LNCaP clone FGC (cell line): ENCODE measurements at regions not wholly inside any gene's neighbourhood (a gene's known extent, or its start where the extent isn't known, plus 50 kb on each side); places are given as distances from the start of the nearest gene placed in this dataset.

ENCODE experiments used
- DNase-seq: peaks from one replicate; pipeline ENCODE4 v3.0.0-alpha.2; 2011; ENCODE audit warnings: low read depth
- H3K4me3 ChIP-seq: 2 replicates; pipeline ENCODE4 v1.5.1; 2011; ENCODE audit warnings: mild to moderate bottlenecking, low read depth, low read length, control low read depth
- CTCF ChIP-seq: IDR thresholded peaks from 2 replicates; pipeline ENCODE4 v1.5.1; 2012; ENCODE audit warnings: mild to moderate bottlenecking; ENCODE audit not compliant: control insufficient read depth, insufficient read depth; ENCODE audit errors: extremely low read depth

DNA sequence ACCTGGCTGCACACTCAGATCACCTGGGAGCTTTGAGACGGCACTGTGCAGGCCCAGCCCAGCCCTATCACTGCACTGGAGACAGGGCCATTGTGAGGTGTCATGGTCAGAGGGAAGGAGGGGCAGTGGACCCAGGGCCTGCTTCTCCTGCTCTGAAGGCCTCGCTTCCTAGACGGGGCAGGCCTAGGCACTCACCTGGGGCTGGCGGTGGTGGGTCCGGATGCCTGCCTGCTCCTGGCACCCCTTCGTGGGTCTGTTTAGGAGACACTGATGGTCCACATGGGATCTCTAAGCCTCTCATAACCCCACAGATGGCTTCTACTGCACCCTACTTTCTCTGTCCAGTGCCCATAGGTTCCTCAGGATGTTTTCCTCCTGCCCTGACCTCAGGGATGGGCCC lies 230.9 kb downstream of the MATN1 start:
- DNase-seq = no peak
- no peak for TF ChIP-seq CTCF
- H3K4me3 ChIP-seq = no peak overlapping the region

DNA sequence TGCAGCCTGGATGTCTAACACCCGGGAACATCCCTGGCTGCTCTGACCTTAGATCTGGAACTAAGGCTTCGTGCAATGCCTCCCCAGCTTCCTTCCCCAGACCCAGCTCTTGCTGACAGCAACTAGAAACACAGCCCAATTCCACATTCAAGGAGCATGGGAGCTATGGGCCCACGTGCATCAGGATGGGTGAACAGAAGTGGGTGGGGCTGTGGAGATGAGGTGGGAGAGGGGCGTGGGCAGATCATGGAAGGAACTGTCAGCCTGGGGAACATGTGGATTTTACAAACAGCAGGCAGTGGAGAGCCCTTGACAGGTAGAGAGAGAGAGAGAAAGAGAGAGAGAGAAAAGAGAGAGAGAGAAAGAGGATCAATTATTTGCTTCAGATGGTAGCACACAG lies 231.6 kb downstream of the MATN1 start:
- DNase-seq = no peak
- no peak for TF ChIP-seq CTCF

GRCh38 chr1:30490554-30491053 lies 232.8 kb downstream of the MATN1 start:
- H3K4me3 ChIP-seq = no peak overlapping the region
- DNase-seq = no peak
- TF ChIP-seq CTCF = no peak

More for the DNA sequence above, 231.6 kb downstream of the MATN1 start:
- H3K4me3 ChIP-seq = no peak overlapping the region

DNA sequence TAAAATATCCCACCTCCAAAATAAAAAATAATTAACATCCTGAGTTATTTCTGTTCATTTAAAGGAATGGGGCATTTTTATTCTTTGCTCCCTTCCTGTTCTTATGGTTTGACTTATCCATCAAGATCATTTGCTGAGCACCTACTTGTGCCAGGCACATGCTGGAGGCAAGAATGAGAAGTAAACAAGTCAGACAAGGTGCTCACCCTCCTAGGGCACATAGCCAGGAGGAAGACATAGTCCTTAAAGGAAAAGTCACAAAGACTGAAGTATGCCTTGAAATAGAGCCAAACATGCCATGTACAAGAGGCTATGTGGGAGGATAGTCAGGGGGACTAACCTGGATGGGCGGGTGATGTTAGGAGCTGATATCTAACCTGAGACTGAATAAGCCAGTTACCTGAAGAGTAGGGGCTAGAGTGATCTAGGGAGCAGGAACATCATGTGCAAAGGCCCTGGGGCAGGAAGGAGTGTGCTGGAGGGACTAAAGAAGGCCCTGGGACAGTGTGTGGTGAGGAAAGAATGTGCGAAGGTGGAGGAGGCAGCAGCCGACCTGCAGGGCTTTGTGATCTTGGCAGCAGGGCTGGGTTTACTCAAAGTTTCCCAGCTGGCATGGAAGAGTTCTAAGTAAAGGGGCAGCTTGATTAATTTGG lies 233.5 kb downstream of the MATN1 start:
- H3K4me3 ChIP-seq = no peak overlapping the region
- peak; percentile 8 for DNase-seq
- TF ChIP-seq CTCF = no peak

DNA sequence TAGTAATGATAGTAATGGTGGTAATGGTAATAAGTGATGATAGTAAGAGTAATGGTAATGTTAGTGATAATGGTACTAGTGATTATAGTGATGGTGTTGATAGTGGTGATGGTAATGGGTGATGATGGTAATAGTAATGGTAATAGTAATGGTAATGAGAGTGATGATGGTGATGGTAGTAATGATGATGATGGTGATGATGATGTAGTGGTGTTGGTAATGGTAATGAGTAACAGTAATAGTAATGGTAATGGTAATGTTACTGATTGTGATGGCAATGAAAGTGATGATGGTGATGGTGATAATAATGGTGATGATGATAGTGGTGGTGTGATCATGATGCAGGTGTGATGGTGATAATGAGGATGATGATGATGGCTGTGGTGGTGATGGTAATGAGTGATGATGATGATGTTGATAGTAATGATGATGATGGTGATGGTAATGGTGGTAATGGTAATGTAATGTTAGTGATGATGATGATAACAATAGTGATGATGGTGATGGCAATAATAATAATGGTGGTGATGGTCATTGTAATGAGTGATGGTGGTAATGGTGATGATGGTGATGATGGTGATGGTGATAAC lies 235.0 kb downstream of the MATN1 start:
- H3K4me3 ChIP-seq = no peak overlapping the region
- DNase-seq = no peak
- no peak for TF ChIP-seq CTCF

GRCh38 chr1:30487042-30487441 lies 236.3 kb downstream of the MATN1 start:
- no peak for DNase-seq
- no peak for TF ChIP-seq CTCF
- H3K4me3 ChIP-seq = no peak overlapping the region

GRCh38 chr1:30485072-30485471 lies 238.3 kb downstream of the MATN1 start:
- DNase-seq = no peak
- no peak for TF ChIP-seq CTCF
- H3K4me3 ChIP-seq = no peak overlapping the region
